Testis (tissue), 2 donors: ENCODE measurements at regions not wholly inside any gene's neighbourhood (a gene's known extent, or its start where the extent isn't known, plus 50 kb on each side); places are given as distances from the start of the nearest gene placed in this dataset.

ENCODE experiments used
- DNase-seq: peaks from one replicate; pipeline ENCODE4 v3.0.0-alpha.2; 2019
- H3K27ac ChIP-seq, 2 donors: fragments of 200-600 bp; sonication (generic); one replicate each; pipeline ENCODE4 v1.5.1; 2019
- H3K27me3 ChIP-seq: fragments of 200-600 bp; sonication (generic); one replicate; pipeline ENCODE4 v1.5.1; 2019
- H3K36me3 ChIP-seq: fragments of 200-600 bp; sonication (generic); one replicate; pipeline ENCODE4 v1.5.1; 2017; ENCODE audit warnings: low read depth; ENCODE audit errors: missing control alignments
- H3K4me1 ChIP-seq: fragments of 200-600 bp; sonication (generic); one replicate; pipeline ENCODE4 v1.5.1; 2019
- H3K4me3 ChIP-seq, 2 donors: fragments of 200-600 bp; sonication (generic); one replicate each; pipeline ENCODE4 v1.5.1; 2017 to 2019
- H3K9me3 ChIP-seq: fragments of 200-600 bp; sonication (generic); one replicate; pipeline ENCODE4 v1.5.1; 2017
- POLR2A ChIP-seq: fragments of 450-650 bp; IDR thresholded peaks from one replicate; pipeline ENCODE4 v1.6.1; 2017; ENCODE audit warnings: antibody characterized with exemption, mild to moderate bottlenecking, moderate library complexity
- WGBS, 2 donors: methylation state at CpG; one replicate each; pipeline ENCODE4 v1.1.5; 2018; 5-methylcytosine and 5-hydroxymethylcytosine counted together
- intact Hi-C: fragments of 100-400 bp; cut with DNase I; formaldehyde crosslinking; loops from one replicate; pipeline ENCODE4 v1.15.1; 2023; ENCODE audit warnings: low total_unique reads
- TF ChIP-seq, protein P1 (sequence below), 3 experiments: fragments of 450-650 bp in 2 of 3; fragments of 200-600 bp in 1 of 3; sonication (generic) in 1 of 3; IDR thresholded peaks; one replicate each; pipeline ENCODE4 v1.5.1; 2016 to 2019; ENCODE audit warnings: antibody characterized with exemption in 3 of 3, mild to moderate bottlenecking in 2 of 3, moderate library complexity in 1 of 3

DNA sequence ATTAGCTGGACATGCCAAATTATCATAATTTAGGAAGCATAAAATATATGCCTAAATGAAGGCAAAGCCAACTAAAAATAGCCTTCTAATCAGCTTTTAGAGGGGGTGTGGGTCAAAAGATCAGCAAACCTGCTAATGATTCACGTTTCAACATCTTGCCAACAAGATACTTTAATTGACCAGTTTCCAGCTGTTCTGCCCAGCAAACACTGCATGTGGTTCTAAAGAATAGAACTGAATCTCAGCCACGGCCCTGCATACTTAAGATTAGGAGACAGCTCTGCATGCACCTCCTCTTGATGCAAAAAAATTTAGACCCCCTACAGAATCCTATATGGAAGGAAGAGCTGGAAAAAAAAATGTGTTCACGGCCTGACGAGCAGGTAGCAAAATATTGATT is 500.5 kb downstream of the TBL1XR1 start:
- 67 to 74% methylated on average over 4 of the region's 4 CpGs for WGBS, 2 donors
- H3K9me3 ChIP-seq = no peaks in the 10 kb centered on the region
- TF ChIP-seq, protein P1, sequence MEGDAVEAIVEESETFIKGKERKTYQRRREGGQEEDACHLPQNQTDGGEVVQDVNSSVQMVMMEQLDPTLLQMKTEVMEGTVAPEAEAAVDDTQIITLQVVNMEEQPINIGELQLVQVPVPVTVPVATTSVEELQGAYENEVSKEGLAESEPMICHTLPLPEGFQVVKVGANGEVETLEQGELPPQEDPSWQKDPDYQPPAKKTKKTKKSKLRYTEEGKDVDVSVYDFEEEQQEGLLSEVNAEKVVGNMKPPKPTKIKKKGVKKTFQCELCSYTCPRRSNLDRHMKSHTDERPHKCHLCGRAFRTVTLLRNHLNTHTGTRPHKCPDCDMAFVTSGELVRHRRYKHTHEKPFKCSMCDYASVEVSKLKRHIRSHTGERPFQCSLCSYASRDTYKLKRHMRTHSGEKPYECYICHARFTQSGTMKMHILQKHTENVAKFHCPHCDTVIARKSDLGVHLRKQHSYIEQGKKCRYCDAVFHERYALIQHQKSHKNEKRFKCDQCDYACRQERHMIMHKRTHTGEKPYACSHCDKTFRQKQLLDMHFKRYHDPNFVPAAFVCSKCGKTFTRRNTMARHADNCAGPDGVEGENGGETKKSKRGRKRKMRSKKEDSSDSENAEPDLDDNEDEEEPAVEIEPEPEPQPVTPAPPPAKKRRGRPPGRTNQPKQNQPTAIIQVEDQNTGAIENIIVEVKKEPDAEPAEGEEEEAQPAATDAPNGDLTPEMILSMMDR (IDR thresholded peaks at IDR 0.05) = no peak
- no peak for TF ChIP-seq POLR2A
- H3K4me3 ChIP-seq = no peak overlapping the region
- no peaks in the 10 kb centered on the region for H3K36me3 ChIP-seq
- H3K4me1 ChIP-seq = no peaks in the 10 kb centered on the region
- DNase-seq = no peak
- intact Hi-C loops = no loop called here
- no peak overlapping the region for H3K27ac ChIP-seq
- H3K27me3 ChIP-seq = no peaks in the 10 kb centered on the region

- no peaks in the 10 kb centered on the region for H3K27me3 ChIP-seq
- TF ChIP-seq, protein P1 (IDR thresholded peaks at IDR 0.05) = no peak
- TF ChIP-seq POLR2A = no peak
- H3K9me3 ChIP-seq = no peaks in the 10 kb centered on the region
- H3K4me3 ChIP-seq = no peak overlapping the region
- intact Hi-C loops = no loop called here
- WGBS, 2 donors = 69 to 72% methylated on average over 4 of the region's 4 CpGs
- no peaks in the 10 kb centered on the region for H3K36me3 ChIP-seq
- H3K4me1 ChIP-seq = no peaks in the 10 kb centered on the region
- no peak overlapping the region for H3K27ac ChIP-seq
- no peak for DNase-seq
These were observed 504.1 kb downstream of the TBL1XR1 start for GRCh38 chr3:176692966-176693785.

- no peaks in the 10 kb centered on the region for H3K4me1 ChIP-seq
- TF ChIP-seq, protein P1 (IDR thresholded peaks at IDR 0.05) = no peak
- H3K4me3 ChIP-seq = no peak overlapping the region
- 56 to 61% methylated on average over 8 of the region's 8 CpGs for WGBS, 2 donors
- H3K27ac ChIP-seq = no peak overlapping the region
- H3K27me3 ChIP-seq = no peaks in the 10 kb centered on the region
- DNase-seq = no peak
- no peaks in the 10 kb centered on the region for H3K9me3 ChIP-seq
- intact Hi-C loops = no loop called here
- H3K36me3 ChIP-seq = no peaks in the 10 kb centered on the region
These were observed 504.9 kb downstream of the TBL1XR1 start for GRCh38 chr3:176692199-176692965.

DNA sequence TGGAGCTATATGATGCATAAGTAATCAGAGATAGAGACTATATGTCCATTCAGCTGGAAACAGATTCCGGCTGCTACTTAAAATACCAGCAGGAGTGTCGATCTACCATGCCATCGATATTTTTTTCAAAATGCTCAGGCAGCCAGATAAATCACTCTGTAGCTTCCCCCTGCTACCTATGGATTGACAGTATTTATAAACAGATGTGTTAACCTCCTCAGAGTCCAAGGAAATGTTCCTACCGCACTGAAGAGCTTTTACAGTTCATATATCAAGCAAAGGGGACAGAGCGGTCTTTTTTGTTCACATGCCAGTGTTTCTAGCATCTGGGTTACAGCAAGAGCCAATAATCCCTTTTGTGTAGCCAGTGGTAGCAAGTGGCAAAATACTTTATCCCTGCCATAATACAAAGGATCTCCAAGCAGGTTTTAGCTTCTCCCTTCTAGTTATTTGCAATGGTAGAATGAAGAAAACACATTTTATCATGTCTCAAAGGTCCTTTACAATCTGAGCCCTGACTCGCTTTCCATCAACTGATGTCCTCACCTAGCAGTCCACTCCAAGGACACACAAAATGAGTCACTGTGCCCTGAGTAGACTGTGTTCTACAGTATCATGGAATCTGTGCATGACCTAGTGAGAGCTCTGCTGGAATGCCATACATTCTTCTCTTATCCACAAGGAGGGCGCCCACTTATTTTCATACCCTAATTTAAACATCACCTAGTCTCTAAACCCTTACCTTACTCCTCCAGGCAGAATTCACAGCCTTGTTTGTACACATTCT is 507.0 kb downstream of the TBL1XR1 start:
- Histone ChIP-seq H3K4me1 (no peaks in the 10 kb centered on the region), H3K36me3 (no peaks in the 10 kb centered on the region), H3K4me3 (no peak overlapping the region), H3K27ac (no peak overlapping the region), H3K27me3 (no peaks in the 10 kb centered on the region), H3K9me3 (no peaks in the 10 kb centered on the region)
- WGBS, 2 donors = 67 to 73% methylated on average over 7 of the region's 7 CpGs
- DNase-seq = no peak
- TF ChIP-seq, protein P1 (IDR thresholded peaks at IDR 0.05) = no peak
- no peak for TF ChIP-seq POLR2A
- intact Hi-C loops = no loop called here
